D721Med (cell line): ENCODE measurements at regions not wholly inside any gene's neighbourhood (a gene's known extent, or its start where the extent isn't known, plus 50 kb on each side); places are given as distances from the start of the nearest gene placed in this dataset.
"Not testable (repeated sequence)": the region's sequence is repeated elsewhere in the genome, so short reads cannot be mapped to it uniquely, and the experiment has no call there.

Experiments
- DNase-seq: peaks from one replicate; pipeline ENCODE4 v3.0.0; 2011; ENCODE audit warnings: low spot score; ENCODE audit not compliant: insufficient read length
- FAIRE-seq: peaks from 2 replicates; lab custom pipeline; 2011; peaks lifted over from hg19 to GRCh38; lab: Jason Lieb, UNC
- TF ChIP-seq, protein P1 (sequence below): IDR thresholded peaks from 2 replicates; pipeline ENCODE4 v1.5.1; 2012; ENCODE audit warnings: mild to moderate bottlenecking, control low read depth; ENCODE audit not compliant: insufficient read depth; ENCODE audit errors: missing control alignments

DNA sequence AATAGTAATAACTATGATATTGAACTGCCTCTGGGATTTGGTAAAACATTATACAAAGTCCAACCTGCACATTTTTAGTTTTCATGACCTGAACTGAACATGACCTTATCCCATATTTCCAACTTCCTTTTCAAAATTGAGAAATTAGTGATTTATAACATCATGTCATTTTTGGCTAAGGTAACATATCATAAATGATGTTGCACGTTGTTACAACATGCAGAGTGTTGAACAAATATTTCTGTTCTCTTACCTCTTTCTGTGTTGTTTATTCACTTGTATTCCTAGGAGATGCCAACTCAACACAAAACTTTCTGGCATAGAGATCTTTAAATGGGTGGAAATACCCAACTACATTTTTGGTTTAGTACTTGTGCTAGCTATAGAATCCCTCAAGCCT is 496.0 kb downstream of the SLC6A15 start:
- TF ChIP-seq, protein P1, sequence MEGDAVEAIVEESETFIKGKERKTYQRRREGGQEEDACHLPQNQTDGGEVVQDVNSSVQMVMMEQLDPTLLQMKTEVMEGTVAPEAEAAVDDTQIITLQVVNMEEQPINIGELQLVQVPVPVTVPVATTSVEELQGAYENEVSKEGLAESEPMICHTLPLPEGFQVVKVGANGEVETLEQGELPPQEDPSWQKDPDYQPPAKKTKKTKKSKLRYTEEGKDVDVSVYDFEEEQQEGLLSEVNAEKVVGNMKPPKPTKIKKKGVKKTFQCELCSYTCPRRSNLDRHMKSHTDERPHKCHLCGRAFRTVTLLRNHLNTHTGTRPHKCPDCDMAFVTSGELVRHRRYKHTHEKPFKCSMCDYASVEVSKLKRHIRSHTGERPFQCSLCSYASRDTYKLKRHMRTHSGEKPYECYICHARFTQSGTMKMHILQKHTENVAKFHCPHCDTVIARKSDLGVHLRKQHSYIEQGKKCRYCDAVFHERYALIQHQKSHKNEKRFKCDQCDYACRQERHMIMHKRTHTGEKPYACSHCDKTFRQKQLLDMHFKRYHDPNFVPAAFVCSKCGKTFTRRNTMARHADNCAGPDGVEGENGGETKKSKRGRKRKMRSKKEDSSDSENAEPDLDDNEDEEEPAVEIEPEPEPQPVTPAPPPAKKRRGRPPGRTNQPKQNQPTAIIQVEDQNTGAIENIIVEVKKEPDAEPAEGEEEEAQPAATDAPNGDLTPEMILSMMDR: no peak
- FAIRE-seq: no peak
- no peak for DNase-seq

DNA sequence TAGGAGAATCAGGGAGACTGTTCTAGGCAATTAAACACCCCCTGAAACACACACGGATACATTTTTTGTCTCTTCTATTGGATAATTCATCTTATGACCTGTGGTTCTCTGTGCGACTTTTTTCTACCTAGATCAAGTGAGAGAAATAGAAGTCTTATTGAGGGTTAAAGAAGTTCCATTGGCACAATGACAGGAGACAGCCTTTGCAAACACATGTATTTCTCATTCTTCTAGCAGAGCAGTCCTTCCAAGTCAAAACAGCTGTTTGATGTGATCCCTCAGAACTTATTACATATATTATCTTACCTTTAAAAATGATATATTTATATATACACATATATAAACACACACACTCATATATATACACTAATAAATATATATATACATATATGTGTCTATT is 496.7 kb downstream of the SLC6A15 start:
- TF ChIP-seq, protein P1: no peak
- no peak for DNase-seq
- no peak for FAIRE-seq

DNA sequence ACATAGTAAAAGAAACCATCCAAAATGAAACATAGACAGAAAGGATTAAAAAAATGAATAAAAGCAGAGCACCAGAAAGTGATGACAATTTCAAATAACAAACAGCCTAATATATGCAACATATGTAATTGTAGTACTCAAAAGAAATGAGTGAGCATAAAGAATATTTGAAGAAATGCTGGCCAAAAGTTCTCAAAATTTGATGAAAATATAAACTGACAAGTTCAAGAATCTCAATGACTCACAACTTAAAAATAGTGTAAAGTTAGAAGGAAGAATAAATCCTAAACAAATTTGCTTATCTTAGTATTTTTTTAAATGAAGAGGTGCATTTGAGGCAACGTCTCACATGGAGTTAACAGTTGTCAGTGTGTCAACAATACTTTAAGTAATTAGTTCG is 498.9 kb downstream of the SLC6A15 start:
- no peak for DNase-seq
- TF ChIP-seq, protein P1: no peak
- FAIRE-seq: peak; percentile 21

DNA sequence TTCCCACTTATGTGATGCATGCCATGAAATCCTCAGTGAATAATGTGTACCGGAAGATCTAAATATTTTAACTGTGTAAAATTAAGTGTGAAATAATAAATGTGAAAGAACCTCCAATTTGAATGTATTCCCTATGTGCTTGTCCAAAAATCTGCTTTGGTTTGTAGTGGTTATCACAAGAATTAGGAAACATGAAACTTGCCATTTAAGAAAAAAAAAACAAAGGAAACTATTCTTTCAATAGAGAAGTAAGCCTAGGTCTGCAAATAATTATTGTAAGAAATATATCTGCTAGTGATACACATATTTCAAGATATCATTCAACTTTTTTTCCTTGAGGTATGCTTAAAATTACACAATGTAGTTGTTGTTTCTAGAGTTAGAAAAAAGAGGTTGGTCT is 500.4 kb downstream of the SLC6A15 start:
- TF ChIP-seq, protein P1: no peak
- DNase-seq: no peak
- no peak for FAIRE-seq

DNA sequence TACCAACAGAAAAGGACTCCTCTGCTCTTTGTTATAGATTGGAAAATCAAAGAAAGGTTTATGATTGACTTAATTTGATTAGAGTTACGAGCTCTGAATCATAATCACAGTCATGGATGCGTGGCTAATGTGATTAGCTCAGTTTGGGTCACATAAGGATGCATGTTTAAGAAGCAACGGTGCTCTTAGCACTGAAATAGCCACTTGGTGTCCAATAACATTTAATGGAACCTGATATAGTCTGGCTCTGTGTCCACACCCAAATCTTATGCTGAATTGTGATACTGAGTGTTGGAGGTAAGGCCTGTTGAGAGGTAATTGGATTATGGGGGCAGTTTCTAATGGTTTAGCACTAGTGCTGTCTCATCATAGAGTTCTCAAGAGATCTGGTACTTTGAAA is 501.6 kb downstream of the SLC6A15 start:
- TF ChIP-seq, protein P1: no peak
- FAIRE-seq (no peak), DNase-seq (no peak)

DNA sequence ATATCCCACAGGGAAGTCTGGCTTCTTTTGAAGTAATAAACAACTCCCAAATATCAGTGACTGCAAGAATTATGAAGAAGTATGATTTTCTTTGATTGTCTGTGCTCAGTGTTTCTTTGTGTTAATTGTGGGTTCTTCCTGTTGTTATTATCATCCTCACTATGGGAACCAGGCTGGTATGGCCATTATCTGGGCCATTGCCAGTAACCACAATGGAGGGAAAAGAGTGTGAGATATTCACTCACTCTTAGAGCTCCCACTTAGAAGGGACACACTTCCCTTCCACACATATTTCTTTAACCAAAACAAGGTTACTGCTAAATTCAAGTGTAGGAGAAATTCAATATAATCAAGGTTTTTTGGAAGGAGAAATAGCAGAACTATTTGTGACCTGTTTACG is 503.7 kb downstream of the SLC6A15 start:
- no peak for FAIRE-seq

DNA sequence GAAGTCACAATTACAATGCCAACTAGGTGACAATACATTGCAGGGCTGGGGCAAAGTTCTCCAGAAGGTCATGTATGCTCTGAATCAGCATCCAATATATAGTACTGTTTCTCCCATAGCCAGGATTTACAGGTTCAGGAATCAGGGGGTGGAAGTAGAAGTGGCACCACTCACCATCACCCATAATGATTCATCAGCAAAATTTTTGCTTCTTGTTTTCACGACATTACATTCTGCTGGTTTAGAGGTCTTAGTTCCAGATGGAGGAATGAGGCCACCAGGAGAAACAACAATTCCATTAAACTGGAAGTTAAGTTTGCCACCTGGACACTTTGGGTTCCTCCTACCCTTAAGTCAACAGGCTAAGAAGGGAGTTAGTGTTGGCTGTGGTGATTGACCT is 505.9 kb downstream of the SLC6A15 start:
- not testable (repeated sequence) for DNase-seq, FAIRE-seq

More for the DNA sequence above, 503.7 kb downstream of the SLC6A15 start:
- TF ChIP-seq, protein P1: no peak
- DNase-seq: no peak

DNA sequence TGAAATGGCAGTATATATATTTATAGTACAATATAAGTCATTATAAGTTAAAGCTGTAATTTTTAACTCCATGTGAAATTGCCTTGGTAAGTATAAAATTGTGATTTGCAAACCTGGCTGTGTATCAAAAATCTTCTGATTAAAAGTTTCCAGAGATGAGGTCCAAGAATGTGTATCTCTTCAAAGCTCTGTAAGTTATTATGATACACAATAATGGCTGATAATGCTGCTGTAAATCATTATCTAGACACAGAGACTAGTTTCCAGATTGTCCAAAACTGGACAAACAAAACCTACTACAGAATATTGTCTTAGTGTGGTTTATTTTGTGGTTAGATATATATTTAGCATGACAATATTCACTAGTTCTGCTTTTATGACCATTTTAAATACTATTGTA is 514.8 kb downstream of the SLC6A15 start:
- TF ChIP-seq, protein P1: no peak
- no peak for DNase-seq
- FAIRE-seq: no peak
